ENCODE measurements at regions not wholly inside any gene's neighbourhood (a gene's known extent, or its start where the extent isn't known, plus 50 kb on each side); places are given as distances from the start of the nearest gene placed in this dataset.

DNA sequence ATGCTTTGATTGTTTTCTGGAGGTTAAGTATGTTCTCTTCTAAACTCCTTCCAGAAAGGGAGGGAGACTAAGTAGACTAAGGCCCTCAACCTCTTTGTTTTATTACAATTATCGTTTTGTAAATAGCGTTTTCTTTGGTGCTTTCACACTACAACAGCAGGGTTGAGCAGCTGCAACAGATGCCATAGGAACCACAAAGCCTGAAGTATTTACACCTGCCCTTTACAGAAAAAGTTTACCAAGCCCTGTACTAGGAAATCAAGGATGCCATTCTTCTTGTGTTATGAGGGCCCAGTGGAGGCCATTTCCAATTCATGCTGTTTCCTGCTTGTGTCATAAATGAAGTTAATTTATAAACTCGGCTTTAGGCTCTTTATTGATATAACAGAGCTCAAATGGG is 914.8 kb downstream of the DCDC2C start:
- DNase-seq: no peak

GRCh38 chr2:4618630-4619228 is 915.4 kb downstream of the DCDC2C start:
- DNase-seq: no peak

- DNase-seq: no peak
Measured at GRCh38 chr2:4628998-4629501, 925.7 kb downstream of the DCDC2C start.

GRCh38 chr2:4635289-4635688 is 931.9 kb downstream of the DCDC2C start:
- no peak for DNase-seq

DNA sequence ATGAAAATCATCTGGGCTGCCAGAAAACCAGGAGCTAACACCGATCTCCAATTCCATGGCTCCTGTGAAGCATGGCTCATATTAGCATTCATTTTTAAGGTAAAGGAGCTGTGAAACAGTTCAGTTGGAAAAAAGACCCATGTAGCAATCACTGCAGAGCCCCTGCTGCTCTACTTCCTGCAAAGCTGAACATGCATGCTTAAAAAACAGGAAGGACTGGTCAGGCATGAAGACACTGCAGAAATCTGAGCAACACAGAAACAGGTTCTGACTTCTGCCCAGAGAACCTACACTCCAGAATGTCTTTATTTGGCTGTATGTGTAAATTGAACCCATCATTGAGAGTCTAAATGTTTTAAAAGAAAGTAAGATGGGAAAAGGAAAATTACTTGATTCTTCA is 950.6 kb downstream of the DCDC2C start:
- DNase-seq: no peak

DNA sequence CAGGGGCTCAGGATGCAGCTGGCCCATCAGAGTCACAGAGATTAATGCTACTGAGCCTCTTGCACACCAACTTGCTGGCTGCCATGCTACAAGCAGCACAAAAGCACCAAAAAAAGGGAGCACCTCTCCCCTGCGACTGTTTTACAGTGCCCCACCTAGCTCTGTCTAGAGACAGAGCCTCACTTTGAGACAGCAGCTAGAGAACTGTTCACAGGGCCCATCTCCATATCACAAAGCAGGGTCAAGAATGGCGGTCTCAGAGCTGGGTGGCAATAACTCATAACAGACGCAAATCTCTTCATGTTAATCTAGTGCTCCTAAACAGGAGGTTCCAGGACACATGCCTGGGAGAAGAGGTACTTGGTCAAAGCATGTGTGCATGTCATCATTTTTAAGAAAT is 953.0 kb downstream of the DCDC2C start:
- no peak for DNase-seq

- no peak for DNase-seq
Measured at GRCh38 chr2:4662161-4662779, 958.9 kb downstream of the DCDC2C start.

GRCh38 chr2:4668381-4668780 is 965.0 kb downstream of the DCDC2C start:
- no peak for DNase-seq

GRCh38 chr2:4670331-4670730 is 967.0 kb downstream of the DCDC2C start:
- DNase-seq: no peak

DNA sequence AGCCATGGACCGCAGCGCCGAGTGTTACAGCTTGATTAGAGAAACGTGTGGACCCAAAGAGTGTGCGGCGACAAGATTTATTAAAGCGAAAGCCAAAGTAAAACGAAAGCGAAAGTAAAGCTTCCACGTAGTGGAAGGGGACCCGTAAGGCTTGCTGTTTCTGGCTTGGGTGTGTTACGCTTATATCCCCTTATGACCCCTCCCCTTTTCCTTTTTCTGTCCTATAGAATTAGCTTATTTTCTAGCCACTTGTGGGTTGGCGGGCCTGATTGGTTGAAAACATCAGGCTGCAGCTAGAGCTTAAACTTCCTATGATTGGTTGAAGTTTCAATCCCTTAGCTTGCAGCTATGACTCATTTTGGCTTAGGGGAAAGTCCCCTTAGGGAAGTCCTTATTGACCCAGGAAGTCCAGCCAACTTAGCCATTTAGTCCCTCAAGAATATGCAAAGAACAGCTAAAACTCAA is 969.7 kb downstream of the DCDC2C start:
- no peak for DNase-seq

GRCh38 chr2:4674007-4674406 is 970.6 kb downstream of the DCDC2C start:
- DNase-seq: no peak

- no peak for DNase-seq
Measured at GRCh38 chr2:4675295-4675694, 971.9 kb downstream of the DCDC2C start.

DNA sequence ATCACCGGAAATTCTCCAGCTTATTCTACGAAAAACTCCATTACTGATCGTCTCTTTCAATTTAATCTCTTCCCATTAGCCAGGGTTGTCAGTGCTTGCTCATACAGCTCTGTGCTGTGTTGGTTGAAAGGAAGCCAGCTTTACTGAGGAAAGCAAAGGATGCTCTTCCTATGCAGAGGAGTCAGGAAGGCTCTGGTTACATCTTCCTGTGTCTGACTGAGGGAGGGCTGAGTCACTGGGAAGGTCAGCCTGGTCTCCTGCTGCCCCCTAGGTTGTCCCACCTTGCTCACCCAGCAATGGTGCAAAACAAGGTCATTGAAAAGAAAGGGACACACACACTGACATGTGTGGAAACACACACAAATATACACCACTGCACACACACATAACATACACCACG is 975.6 kb downstream of the DCDC2C start:
- DNase-seq: no peak

GRCh38 chr2:4679391-4679790 is 976.0 kb downstream of the DCDC2C start:
- no peak for DNase-seq

DNA sequence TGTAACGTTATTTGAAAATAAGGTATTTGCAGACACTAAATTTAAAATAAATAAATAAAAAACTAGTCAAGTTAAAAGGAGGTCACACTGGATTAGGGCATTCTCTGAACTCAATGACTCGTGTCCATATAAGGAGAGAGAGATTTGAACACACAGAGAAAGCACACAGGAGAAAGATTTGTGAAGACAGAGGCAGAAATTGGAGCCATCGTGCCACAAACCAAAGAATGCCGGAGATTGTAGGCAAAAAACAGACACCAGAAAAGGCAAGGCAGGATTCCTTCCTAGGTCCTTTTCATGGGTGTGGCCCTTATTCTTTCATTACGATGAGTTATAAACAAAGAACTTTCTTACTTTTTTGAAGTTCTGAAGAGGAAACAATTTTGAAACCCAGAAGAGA is 981.5 kb downstream of the DCDC2C start:
- no peak for DNase-seq

DNA sequence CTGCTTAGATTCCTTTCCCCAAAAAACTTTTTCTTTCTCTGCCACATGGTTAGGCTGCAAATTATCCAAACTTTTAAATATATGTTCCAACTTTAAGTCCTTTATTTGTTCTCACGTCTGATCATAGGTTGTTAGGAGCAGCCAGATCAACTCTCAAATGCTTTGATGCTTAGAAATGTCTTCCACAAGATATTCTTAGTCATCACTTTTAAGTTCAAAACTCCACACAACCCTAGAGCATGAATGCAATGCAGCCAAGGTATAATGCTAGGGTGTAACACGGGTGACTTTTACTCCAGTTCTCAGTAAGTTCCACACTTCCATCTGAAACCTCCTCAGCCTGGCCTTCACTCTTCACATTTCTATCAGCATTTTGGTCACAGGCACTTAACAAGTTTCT is 987.5 kb downstream of the DCDC2C start:
- no peak for DNase-seq

DNA sequence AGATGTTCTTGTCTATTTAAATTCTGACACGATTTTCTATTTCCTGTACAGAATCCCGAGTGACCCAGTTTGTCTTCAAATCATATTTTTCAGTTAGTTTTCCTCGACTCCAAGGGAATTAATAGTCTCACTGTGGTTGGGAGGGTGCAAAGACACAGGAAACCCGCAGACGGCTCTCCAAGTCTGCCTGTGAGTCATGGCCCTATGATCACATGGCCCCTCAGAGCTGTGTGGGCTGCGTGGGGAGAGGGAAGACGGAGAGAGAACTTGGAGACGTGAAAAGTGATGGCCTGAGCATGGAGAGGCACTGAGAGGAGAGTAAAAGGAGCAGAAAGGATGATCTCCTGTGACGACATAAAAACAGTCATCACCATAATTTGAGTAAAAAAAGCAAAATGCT is 989.9 kb downstream of the DCDC2C start:
- DNase-seq: no peak

- DNase-seq: no peak
Measured at GRCh38 chr2:4695281-4695861, 992.0 kb downstream of the DCDC2C start.

- DNase-seq: no peak
Measured at GRCh38 chr2:4715065-4715464, 977.1 kb upstream of the SOX11 start.

DNA sequence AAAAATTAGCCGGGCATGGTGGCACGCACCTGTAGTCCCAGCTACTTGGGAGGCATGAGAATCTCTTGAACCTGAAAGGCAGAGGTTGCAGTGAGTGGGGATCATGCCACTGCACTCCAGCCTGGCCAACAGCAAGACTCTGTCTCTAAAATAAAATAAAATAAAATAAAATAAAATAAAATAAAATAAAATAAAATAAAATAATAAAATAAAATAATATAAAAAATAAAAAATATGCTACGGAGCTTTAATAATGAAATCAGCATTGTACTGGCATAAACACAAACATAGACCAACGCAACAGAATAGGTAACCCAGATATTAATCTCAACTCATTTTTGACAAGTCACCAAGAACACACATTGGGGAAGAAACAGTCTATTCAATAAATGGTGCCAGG is 973.4 kb upstream of the SOX11 start:
- DNase-seq: no peak

DNA sequence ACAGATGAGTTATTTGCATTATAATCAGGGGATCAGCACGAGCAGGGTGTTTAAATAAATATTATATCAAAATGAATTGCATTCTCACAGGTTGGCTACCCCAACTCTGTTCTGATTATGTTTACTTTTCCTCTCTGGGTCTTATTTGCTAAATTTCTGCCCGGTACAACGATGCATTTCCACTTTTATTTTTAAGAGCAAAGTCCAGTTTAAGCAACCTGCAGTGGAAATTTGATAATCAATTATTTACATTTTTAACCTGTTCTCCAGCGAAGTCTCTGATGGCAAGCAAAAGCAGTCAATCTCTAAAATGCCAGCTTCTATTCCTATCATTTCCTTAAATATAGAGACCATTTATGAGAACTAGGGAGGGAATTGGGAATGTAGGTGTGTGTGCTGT is 966.6 kb upstream of the SOX11 start:
- no peak for DNase-seq

DNA sequence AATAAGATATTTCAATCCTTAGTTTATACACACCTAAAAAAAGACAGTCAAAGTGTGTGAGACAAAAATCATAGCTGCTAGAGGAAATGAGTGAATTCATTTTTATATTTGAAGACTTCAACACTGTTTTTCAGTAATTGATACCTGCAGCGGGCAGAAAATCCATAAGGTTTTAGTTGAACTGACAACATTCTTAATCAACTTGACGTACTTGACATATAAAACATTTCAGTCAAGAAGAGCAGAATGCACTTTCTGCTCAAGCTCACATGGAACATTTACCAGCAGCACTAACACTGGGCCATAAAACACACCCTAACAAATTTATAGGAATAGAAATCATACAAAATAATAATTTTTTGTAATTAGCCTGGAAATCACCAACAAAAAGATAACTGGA is 959.6 kb upstream of the SOX11 start:
- no peak for DNase-seq

DNA sequence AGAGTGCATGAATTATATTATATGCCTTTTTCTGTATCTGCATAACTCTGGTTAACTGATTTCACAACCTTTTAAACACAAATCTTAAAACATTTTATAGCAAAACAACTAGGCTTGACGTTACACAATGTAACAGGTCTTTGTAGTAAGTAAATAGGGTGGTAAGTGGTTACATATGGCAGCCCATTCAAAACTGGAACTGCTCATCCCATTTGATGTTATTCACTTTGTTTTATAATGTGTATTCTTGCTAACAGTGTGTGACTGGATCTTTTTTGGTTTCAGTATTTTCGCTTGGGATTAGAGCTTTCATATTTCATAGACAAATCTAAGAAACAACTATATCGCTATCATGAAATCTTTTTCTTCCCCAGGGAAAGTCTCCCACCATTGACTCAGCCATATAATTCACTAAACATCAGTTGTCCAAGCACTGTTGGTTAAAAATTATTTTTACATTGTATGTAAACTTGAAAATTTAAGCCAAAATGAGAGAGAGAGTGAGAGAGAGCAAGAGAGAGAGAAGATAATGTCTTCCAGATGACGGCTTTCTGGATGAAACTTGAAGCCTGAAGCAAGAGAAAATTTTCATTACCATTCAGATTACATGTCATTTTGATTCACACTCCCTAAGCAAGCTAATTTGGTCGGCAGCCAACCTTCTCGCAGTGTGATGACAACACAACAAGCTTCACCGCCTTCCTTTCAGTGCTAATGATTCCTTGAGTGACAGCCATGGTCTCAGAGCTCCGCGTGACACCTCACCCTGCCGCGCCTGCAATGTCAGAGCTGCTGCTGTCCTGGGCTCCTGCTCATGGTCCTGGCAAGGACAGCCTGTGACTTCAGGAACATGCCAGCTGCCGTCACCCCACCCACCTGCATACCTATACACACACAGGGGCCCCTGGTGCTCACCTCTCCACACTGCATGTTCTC is 946.9 kb upstream of the SOX11 start:
- no peak for DNase-seq

Measured in activated CD4-positive, CD25-positive, alpha-beta regulatory T cell treated with anti-CD3 and anti-CD28 coated beads, Interleukin-2, amount 50 U/mL, for 72 hours (primary cell).